Endothelial cell of hepatic sinusoid (primary cell): ENCODE measurements at regions not wholly inside any gene's neighbourhood (a gene's known extent, or its start where the extent isn't known, plus 50 kb on each side); places are given as distances from the start of the nearest gene placed in this dataset.

Experiments
- in situ Hi-C: cut with HindIII; loops from 2 replicates; pipeline ENCODE4 v1.10.0; 2017; ENCODE audit warnings: low sequenced_read_pairs

DNA sequence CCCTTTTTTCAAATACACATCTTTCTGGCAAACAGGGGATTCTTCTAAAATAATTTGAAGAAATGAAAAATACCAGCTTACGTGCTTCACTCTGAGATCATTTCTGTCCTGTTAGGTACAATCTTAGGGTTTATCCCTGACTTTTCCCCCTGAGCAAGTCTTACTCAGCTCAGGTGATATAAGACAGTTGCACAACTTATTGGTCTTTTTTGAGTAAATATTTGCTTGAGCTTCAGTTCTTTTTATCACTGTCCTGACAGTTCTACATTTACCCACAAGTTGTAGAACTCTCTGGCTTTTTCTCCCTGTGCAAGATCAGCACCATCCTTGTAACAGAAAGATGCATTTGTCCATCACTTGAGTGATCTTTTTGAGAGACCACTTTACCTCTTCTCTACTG is 84.9 kb downstream of the MID1IP1 start:
- in situ Hi-C loops, result no loop called here

DNA sequence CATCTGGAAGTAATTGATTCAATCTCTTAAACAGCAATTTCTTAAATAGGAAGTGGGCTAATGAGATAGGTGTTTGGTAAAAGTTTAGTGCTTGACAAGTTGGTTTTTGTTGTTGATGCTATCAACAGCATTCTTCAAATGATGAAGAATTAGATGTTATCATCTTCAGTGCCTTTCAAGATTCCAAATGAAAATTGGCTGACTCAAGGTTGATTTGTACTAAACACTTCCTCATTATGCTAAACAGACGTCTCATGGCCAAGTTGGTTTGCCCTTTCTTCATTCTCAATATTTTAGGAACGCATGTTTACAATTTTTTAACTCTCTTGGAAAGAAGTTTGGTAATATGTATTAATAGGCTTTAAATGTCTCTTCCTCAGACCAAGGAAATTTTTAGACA is 86.0 kb downstream of the MID1IP1 start:
- in situ Hi-C loops, result no loop called here

DNA sequence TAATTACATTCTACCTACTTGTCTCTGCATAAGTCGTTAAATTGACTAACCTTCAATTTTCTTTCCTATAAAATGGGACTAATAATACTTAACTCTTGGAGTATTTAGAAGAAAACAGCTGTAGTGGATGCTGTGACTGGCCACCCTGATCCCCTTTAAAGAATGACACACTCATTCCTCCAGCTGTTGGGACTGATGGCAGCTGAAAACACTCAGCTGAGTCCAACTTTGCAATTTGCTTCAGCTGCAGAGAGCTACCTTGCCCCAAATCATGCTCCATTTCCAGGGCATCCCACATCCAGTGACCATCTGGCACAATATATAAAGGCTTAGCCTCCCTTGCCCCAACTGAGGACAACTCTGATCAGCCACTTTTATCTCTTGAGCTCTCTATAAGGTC is 89.1 kb downstream of the MID1IP1 start:
- in situ Hi-C loops, result no loop called here

DNA sequence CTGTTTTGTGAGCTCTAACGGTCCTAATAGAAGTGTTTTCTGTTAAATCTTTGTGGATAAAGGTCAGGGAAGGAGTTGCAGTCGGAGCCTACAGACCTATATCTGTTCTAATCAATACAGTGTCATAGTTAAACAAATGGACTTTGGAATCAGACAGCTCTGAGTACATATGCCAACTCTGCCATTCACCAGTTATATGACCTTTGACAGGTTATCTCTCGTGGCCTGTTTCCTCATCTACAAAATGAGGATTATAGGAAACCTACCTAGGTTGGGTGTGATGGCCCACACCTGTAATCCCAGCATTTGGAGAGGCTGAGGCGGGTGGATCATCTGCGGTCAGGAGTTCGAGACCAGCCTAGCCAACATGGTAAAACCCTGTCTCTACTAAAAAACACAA is 89.7 kb downstream of the MID1IP1 start:
- in situ Hi-C loops, result no loop called here

DNA sequence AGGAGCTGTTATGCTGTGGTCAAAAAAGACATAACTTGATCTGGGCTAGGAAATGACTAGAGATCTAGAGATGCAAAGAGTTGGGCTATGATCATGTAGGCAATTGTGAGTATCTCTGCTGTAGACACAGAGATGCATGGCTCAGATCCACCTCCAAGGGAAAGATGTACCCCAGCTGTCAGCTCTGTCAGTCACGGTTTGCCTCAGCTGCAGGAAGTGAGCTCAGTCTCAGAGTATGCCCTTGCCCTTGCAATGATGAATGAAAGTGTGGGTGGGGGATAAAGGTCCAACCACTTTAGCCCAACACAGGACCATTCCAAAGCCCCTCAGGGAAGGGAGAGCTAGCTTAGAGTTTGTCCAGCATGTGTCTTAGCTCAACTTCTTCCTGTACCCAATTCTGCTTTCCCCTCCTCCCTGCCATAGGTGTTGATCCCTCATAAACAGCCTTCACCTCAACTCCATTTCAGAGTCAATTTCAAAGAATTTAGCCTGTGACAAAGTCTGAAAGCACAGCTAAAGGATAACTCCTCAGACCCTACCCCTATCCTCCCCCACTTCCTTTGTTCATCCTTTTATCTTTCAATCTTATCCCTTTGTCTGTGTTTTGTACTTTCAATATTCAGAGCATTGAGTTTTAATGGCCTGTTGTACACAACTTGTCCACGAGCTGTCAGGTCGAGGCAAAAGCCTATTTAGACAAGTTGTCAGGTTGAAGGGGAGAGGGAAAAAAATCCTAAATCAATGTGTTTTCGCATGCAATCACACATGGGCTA is 90.6 kb downstream of the MID1IP1 start:
- in situ Hi-C loops, result no loop called here

DNA sequence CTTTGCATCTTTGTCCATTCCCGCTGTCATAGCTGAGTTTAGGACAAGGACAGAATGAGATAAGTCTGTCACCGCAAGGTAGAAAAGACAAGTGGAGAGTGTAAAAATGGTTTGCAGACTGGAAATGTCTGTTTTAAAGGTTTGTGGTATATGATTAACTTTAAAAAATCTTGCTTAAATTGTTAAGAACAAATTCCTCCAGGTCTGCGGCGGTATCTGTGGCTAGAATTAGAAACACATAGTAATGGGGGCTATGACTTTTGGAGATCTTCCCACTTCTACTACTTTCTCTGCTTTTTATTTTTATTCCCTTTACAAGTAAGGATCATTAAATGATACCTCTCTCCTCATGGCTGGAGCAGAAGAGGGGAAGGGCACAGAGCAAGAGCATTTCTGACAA is 92.2 kb downstream of the MID1IP1 start:
- in situ Hi-C loops, result no loop called here

DNA sequence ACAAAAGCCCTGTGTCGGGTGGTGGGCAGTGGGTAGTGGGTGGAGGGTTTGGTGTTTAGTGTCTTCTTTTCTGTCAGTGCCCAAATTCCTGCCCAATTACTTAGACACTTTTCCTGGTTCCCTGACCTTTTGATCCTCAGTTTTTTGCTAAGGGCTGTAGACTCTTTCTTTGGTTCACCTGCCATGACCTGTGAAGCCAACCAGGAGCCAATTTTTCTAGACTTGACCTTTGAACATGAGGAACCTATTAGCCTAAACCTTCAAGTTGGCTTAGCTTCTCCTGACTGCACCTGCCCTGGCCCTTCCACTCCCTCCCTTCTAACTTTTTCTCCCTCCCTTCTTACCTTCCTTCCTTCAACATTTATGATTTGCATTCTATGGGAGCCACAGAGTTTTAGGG is 94.5 kb downstream of the MID1IP1 start:
- in situ Hi-C loops, result no loop called here

DNA sequence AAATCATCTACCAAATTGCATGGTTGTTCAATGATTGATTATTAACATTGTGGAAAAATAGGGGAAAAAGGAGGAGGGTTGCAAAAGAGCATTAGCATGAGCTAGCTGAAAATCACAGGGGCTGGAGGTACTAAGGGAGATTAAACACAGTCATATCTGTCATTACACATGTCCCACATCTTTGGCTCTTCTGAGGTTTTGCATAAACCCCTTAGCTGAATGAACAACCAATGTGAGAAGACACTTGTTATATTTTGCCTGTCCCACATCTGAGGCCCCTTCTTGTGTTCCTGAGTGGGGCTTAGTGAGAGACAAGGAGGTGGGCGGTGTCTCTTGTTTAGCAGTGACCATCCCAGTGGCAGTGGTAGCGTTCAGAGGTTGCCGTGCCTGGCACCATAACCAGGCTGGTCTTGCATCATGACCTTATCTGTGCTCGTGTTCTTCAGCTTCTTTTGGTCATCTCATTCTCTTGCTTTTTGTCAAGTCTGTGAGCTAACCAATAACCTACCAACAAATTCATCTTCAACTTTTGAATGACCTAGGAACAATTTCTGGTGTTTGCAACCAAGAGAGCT is 95.6 kb downstream of the MID1IP1 start:
- in situ Hi-C loops, result no loop called here

DNA sequence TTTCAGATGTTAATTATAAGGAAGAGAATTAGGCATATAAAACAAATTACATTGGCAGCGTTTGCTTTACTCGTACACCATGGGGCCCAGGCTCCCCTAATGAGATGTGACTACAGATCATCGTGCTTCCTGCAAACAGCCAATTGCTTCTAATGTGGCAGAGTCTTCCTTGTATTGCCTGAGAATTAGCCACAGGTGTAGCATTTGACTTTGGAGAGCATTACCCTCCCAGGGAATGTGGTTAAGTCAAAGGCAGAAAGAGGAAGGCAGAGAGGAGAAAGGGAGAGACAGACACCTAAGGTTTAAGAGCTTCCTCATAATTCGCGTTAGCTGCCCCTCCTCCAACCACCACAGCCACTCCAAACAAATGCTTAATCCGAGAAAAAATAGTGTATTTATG is 97.0 kb downstream of the MID1IP1 start:
- in situ Hi-C loops, result no loop called here

DNA sequence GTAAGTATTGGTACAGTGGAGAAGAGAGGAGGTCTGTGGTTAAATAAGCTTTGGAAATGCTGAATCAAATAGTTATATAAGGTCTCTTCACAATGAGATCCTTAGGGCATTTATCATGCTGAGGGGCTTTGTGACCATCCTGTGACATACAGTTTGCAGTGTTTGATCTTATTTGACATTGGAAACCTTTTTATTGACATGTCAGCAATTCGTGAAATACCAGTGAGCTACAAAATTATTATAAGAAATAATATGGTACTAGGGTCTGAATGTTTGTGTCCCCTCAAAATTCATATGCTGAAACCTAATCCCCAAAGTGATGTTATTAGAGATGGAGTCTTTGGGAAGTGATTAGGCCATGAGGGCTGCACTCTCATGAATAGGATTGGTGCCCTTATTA is 98.4 kb downstream of the MID1IP1 start:
- in situ Hi-C loops, result no loop called here

DNA sequence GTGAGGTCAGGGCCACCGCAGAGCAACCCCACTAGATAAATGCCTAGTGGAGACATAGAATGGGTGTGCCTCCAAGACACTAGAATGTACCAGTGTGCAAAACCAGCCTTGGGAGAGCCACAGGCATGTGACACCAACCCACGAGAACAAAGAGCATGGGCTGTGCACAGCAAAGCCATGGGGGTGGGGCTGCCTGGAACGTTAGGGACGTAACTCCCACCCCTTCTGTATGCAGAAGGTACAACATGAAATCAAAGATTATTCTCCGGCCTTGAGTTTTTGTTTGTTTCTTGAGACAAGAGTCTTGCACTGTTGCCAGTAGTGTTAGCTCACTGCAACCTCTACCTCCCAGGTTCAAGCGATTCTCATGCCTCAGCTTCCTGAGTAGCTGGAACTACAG is 99.5 kb downstream of the MID1IP1 start:
- in situ Hi-C loops, result no loop called here

DNA sequence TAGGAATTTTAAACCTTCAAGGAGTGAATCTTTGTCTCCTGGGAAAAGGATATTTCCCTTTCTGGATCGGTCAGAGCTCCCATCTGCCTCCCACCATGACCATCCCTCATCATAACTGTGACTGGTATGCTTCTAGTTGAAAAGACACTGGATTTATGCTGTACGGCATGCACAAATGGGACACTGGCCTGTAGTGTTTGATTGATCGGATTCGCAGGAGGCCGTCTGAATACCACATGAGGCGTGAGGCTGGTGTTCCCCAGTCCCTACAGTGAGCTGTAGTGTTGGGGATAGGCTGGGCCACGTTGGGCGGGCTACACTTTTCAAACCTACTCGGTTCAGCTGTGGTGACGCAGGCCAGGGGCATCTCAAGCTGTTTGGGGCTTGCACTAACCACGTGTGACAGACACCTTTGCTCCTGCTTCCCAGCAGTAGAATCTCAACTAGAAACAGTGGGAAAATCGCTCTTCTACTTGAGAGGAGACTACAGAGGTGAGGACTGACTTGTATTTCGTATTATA is 101.8 kb downstream of the MID1IP1 start:
- in situ Hi-C loops, result no loop called here

DNA sequence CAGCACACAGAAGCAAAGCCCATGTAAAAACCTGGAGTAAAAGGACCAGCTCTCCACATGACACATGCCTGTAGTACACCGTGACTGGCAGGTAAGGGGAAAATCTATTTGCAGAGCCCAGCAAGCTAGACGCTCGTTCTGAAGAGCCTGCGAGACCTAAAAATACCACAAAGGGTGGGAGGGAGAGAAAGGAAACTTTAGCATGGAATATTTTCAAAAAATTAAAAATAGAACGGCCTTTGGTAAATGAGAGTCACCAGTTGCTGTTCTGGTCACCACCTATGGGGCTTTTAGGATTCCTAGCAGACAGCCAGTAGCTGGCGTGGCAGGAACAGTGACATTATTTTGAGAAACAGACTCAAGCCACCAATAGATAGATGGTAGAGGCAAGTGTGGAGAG is 115.5 kb downstream of the MID1IP1 start:
- in situ Hi-C loops, result no loop called here

DNA sequence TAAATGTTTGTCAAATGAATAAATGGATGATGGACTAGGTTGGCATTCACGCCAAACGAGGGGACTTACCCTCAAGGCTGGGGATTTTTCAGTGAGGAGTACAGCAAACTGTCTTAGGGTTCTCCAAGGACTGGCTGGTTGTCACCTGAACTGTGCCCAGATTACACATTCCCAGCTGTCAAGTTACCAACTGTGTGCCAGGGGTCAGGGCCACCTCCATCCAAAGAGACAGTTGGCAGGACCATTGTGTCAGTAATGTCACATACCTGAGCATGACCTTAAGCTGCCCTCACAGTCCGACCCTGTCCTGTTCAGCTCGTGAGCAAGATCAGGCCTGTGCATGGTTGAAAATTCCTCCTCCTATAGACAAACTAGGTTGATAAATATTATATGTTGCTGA is 116.7 kb downstream of the MID1IP1 start:
- in situ Hi-C loops, result no loop called here

DNA sequence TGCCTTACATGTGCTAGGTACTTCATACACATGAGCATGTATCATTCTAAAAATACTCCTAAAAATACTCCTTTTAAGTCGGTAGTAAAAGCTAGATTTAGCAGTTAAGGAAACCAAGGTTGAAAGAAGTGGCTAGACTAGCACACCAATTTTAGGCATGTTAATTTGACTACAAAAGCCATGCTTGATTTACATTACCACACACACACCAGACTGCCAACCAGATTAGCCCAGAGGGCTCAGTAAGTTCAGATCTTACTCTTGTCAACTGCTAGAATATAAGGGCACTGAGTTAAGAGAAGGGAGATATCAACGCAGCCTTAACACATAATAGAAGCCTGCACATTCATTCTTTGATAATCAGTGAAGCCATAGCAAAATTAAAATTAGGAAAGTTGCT is 117.9 kb downstream of the MID1IP1 start:
- in situ Hi-C loops, result no loop called here

DNA sequence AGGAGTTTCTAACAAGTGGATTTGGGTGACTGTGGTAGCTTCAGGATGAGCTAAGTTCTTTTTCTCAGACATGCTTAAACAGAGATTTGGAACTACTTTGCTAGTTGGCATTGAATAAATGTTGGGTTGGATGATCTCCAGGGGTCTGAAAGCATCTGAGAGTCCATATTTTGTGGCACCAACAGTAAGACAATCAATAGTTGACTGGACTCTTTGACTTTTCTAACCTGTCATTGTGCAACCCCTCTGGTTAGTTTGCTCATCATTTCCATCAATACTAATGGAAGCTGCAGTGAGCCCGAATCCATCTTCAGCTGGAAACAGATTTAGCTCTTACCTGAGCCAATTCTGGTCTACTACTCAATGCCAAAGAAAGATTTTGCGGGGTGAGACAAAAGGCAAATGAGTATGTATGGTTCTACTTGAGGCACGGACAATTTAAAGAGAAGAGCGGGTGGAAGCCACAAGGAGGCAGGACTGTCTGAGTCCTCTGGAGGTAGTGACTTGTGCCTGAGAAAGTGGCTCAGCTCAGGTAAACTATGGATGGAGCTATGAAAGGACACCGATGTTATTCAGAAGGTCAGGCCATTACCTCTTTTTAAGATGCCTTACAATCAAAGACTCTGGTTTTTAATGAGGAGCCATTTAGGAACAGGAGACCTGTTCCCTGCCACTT is 118.7 kb downstream of the MID1IP1 start:
- in situ Hi-C loops, result no loop called here

DNA sequence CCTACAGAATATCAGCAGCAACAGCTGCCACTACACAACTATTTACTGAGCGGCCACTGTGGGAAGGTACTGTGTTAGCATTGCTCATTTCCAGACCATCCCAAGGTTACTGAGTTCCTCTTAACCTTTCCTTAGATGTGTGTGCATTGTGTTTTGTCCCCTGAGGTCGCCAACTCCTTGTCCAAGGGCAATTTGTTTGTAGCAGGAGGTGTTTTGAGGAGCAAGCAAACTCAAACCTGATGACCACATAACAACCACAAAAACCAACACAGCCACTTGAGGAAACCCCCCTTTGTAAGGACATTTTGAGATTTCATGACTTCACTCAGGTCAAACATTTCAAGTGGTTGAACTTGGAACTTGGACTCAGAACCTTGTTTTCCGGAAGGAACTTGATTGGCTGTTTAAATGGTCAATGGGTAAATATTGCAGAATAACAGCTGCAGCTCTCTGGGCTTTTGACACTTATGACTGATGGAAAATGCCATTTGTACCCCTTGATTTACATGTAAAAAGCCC is 122.3 kb downstream of the MID1IP1 start:
- in situ Hi-C loops, result no loop called here

DNA sequence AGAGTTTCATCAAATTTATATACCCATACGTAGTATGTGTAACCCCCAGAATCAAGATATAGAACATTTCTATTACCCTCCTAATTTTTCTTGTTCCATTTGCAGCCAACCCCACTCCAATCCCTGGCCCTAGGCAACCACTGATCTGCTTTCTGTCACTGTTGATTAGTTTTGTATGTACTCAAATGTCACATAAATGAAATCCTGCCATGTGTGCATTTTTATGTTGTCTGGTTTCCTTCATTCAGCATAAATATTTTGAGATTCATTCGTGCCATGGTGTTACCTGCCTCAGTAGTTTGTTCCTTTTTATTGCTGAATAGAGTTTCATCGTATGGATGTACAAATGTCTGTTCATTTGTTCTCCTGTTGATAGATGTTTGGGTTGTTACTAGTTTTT is 126.3 kb downstream of the MID1IP1 start:
- in situ Hi-C loops, result no loop called here

DNA sequence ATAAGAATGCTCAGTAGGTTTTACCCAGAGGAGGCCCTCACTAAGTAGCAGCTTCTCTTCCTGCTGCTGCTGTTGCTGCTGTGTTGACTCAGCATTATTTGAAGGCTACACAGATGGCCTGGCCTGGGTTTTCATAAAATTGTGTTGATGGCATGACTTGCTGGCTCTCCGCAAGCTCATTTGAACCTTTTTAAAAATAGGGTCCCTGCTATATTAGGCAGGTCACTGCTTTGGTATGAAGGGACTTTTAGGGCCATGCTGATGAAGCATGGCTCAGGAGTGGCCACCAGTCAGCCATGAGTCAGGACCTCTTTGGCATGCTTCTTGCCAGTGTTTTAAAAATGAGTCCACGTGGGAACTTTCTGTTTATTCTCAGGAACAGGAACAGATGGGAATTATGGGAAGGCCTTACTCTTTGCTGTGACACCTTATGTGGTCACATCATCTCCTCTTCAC is 128.7 kb downstream of the MID1IP1 start:
- in situ Hi-C loops, result no loop called here

DNA sequence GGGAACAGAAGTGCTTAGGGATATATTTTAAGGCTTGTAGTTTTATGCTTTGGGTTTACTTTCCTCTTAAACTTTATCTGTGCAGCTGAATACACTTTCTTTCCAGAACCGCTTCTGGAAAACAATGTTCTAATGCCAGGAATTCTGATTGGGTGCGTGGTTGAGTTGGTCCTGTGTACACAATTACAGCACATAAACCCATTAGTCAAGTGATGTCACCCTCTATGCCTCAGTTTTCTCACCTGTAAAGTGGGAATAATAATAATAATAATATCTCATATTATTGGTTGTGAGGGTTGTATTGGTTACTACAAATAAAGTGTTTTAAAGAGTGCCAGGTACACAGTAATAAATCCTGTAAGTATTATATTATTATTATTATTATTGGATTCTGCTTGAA is 129.2 kb downstream of the MID1IP1 start:
- in situ Hi-C loops, result no loop called here

DNA sequence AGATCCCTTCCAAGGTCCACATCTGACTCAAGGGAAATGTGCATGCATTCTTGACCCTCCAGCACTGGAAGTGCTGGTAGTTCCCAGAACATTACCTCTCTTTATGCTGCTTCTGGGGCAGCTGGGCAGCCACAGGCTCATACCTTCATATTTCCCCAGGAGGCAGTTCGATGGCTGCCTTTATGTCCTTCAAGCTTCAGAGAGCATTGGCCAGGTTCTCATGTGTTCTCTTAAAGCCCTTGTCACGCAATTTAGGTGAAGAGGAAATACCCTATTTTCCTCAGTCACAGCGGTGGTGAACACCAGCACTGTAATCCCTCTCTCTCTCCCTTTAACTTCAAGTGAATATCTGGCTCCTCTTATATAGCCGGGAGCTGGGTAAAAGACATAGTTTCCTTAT is 134.3 kb downstream of the MID1IP1 start:
- in situ Hi-C loops, result no loop called here

DNA sequence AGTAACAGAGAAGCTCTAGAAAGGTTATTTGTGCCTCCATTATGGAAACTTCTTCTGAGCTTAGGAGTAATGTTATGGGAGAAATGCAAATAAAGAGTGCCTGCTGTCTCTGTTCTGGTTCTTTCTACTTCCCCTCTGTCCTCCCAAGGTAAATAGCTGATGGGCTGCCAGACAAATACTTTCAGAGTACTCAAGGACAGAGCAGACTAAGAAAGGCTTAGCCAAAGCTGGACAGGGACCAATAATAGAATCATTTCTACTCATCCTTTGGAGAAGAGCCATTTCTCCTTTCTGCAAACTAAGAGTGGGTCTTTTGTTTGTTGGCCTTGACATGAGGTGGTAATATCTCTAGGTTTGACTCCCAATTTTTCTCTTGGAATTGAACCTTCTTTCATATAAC is 136.1 kb downstream of the MID1IP1 start:
- in situ Hi-C loops, result no loop called here
